IMR-90 (cell line): ENCODE measurements at regions not wholly inside any gene's neighbourhood (a gene's known extent, or its start where the extent isn't known, plus 50 kb on each side); places are given as distances from the start of the nearest gene placed in this dataset.

Source experiments
- ATAC-seq: fragments of 200-7000 bp; cut with Tn5 transposase; 2 replicates; pipeline ENCODE4 v1.9.1; 2020; ENCODE audit warnings: low read depth, mild to moderate bottlenecking, moderate library complexity
- BruUV-seq: library from RNA; stranded (reverse); fragments of 400-500 nt; replicated peaks from 2 replicates; lab custom pipeline; 2021; lab: Mats Ljungman, UMichigan
- CTCF ChIA-PET: fragments of 300-600 bp; formaldehyde crosslinking; extraction: SDS; loops from one replicate; lab custom pipeline; 2021; ENCODE audit warnings: antibody characterized with exemption; lab: Yijun Ruan, JAX
- POLR2A ChIA-PET: fragments of 300-600 bp; sonication (Branson Sonifier 250); formaldehyde crosslinking; loops from one replicate; lab custom pipeline; 2022; ENCODE audit warnings: antibody characterized with exemption; ENCODE audit not compliant: unreplicated experiment; lab: Charles Lee
- DNase-seq: peaks from one replicate; pipeline ENCODE4 v3.0.0; 2013
- H2AFZ ChIP-seq: replicated peaks from 2 replicates; pipeline ENCODE3; 2013; ENCODE audit warnings: low read length, mild to moderate bottlenecking; ENCODE audit not compliant: poor library complexity
- H2AK5ac ChIP-seq: 2 replicates; pipeline ENCODE4 v1.6.1; 2013; ENCODE audit warnings: low read depth, low read length, inconsistent platforms
- H2AK9ac ChIP-seq: replicated peaks from 2 replicates; pipeline ENCODE3; 2013; ENCODE audit warnings: mild to moderate bottlenecking, low read depth, low read length, moderate library complexity; ENCODE audit not compliant: poor library complexity
- H2BK120ac ChIP-seq: 2 replicates; pipeline ENCODE4 v1.6.1; 2013; ENCODE audit warnings: low read depth, low read length, inconsistent platforms
- H2BK15ac ChIP-seq: 3 replicates; pipeline ENCODE4 v1.6.1; 2013; ENCODE audit warnings: low read depth, low read length, inconsistent platforms
- H2BK20ac ChIP-seq: 2 replicates; pipeline ENCODE4 v1.6.1; 2013; ENCODE audit warnings: low read depth, mild to moderate bottlenecking, inconsistent platforms, low read length, moderate library complexity
- H2BK5ac ChIP-seq: 2 replicates; pipeline ENCODE4 v1.6.1; 2013; ENCODE audit warnings: mild to moderate bottlenecking, low read depth, low read length, inconsistent platforms; ENCODE audit not compliant: poor library complexity, severe bottlenecking
- H3K14ac ChIP-seq: replicated peaks from 2 replicates; pipeline ENCODE4 v1.6.1; 2013; ENCODE audit warnings: low read depth, low read length, inconsistent platforms
- H3K18ac ChIP-seq: 2 replicates; pipeline ENCODE4 v1.6.1; 2013; ENCODE audit warnings: low read depth, low read length, control low read depth
- H3K23ac ChIP-seq: 2 replicates; pipeline ENCODE4 v1.6.1; 2013; ENCODE audit warnings: low read depth, low read length, inconsistent platforms
- H3K27ac ChIP-seq: 2 replicates; pipeline ENCODE4 v1.5.1; 2013; ENCODE audit warnings: mild to moderate bottlenecking, control low read depth, low read length; ENCODE audit not compliant: insufficient read depth
- H3K27me3 ChIP-seq: 2 replicates; pipeline ENCODE4 v1.6.1; 2013; ENCODE audit warnings: low read length; ENCODE audit not compliant: control insufficient read depth, insufficient read depth
- H3K36me3 ChIP-seq: 2 replicates; pipeline ENCODE4 v1.6.1; 2013; ENCODE audit warnings: low read length, mixed read lengths; ENCODE audit not compliant: control insufficient read depth, insufficient read depth
- H3K4ac ChIP-seq: 2 replicates; pipeline ENCODE4 v1.6.1; 2013; ENCODE audit warnings: low read depth, low read length, inconsistent platforms
- H3K4me1 ChIP-seq: 2 replicates; pipeline ENCODE4 v1.6.1; 2013; ENCODE audit warnings: low read length, mixed read lengths; ENCODE audit not compliant: control insufficient read depth, insufficient read depth
- H3K4me2 ChIP-seq: 2 replicates; pipeline ENCODE4 v1.6.1; 2013; ENCODE audit warnings: low read depth, mild to moderate bottlenecking, control low read depth, low read length, moderate library complexity
- H3K4me3 ChIP-seq: 2 replicates; pipeline ENCODE4 v1.5.1; 2013; ENCODE audit warnings: low read depth, mild to moderate bottlenecking, control low read depth, low read length, moderate library complexity; ENCODE audit not compliant: insufficient read depth
- H3K56ac ChIP-seq: 2 replicates; pipeline ENCODE4 v1.6.1; 2013; ENCODE audit warnings: low read length, inconsistent platforms; ENCODE audit not compliant: insufficient read depth; ENCODE audit errors: extremely low read depth
- H3K79me1 ChIP-seq, 2 experiments: 2 replicates each; pipeline ENCODE4 v1.6.1; 2013; ENCODE audit warnings: low read length in 2 of 2, inconsistent platforms in 1 of 2, low read depth in 1 of 2
- H3K9ac ChIP-seq: 2 replicates; pipeline ENCODE4 v1.6.1; 2013; ENCODE audit warnings: low read depth, low read length, control low read depth
- H3K9me1 ChIP-seq: 2 replicates; pipeline ENCODE4 v1.6.1; 2013; ENCODE audit warnings: low read length, inconsistent platforms; ENCODE audit not compliant: insufficient read depth
- H3K9me3 ChIP-seq: 2 replicates; pipeline ENCODE4 v1.6.1; 2013; ENCODE audit warnings: low read length; ENCODE audit not compliant: control insufficient read depth, insufficient read depth
- H4K20me1 ChIP-seq: 2 replicates; pipeline ENCODE4 v1.6.1; 2013; ENCODE audit warnings: low read length, inconsistent platforms; ENCODE audit not compliant: insufficient read depth
- H4K5ac ChIP-seq: 2 replicates; pipeline ENCODE4 v1.6.1; 2013; ENCODE audit warnings: mild to moderate bottlenecking, low read depth, low read length, control low read depth
- H4K8ac ChIP-seq, 2 experiments: 2 replicates each; pipeline ENCODE4 v1.6.1; 2013; ENCODE audit warnings: low read depth in 2 of 2, low read length in 2 of 2, control low read depth in 1 of 2, inconsistent platforms in 1 of 2
- H4K91ac ChIP-seq: 2 replicates; pipeline ENCODE4 v1.6.1; 2013; ENCODE audit warnings: low read depth, low read length, inconsistent platforms; ENCODE audit not compliant: insufficient read depth
- BHLHE40 ChIP-seq: fragments of 150-350 bp; IDR thresholded peaks from 2 replicates; pipeline ENCODE4 v1.6.1; 2016; ENCODE audit warnings: mild to moderate bottlenecking, low read depth, low read length
- CEBPB ChIP-seq: IDR thresholded peaks from 2 replicates; pipeline ENCODE4 v1.6.1; 2012; ENCODE audit warnings: low read depth, low read length, improper control_type of control experiment
- CHD1 ChIP-seq: IDR thresholded peaks from 2 replicates; pipeline ENCODE4 v1.6.1; 2012; ENCODE audit warnings: low read depth, low read length, improper control_type of control experiment
- CTCF ChIP-seq: conservative IDR thresholded peaks from 2 replicates; pipeline ENCODE4 v1.5.1; 2012; ENCODE audit warnings: mild to moderate bottlenecking, low read depth, low read length, improper control_type of control experiment
- ELK1 ChIP-seq: fragments of 150-350 bp; IDR thresholded peaks from 2 replicates; pipeline ENCODE4 v1.6.1; 2016; ENCODE audit warnings: low read depth, mild to moderate bottlenecking, low read length, moderate library complexity, borderline replicate concordance
- FOS ChIP-seq: fragments of 150-350 bp; IDR thresholded peaks from 2 replicates; pipeline ENCODE4 v1.6.1; 2016; ENCODE audit warnings: low read depth, low read length
- MAFK ChIP-seq: IDR thresholded peaks from 2 replicates; pipeline ENCODE4 v1.6.1; 2012; ENCODE audit warnings: low read depth, low read length, improper control_type of control experiment
- MAZ ChIP-seq: IDR thresholded peaks from 2 replicates; pipeline ENCODE4 v1.6.1; 2012; ENCODE audit warnings: low read depth, mild to moderate bottlenecking, low read length, improper control_type of control experiment, moderate library complexity, borderline replicate concordance
- MXI1 ChIP-seq: IDR thresholded peaks from 2 replicates; pipeline ENCODE4 v1.6.1; 2012; ENCODE audit warnings: low read depth, mild to moderate bottlenecking, low read length, moderate library complexity, borderline replicate concordance
- NFE2L2 ChIP-seq: fragments of 150-350 bp; IDR thresholded peaks from 2 replicates; pipeline ENCODE4 v1.6.1; 2016; ENCODE audit warnings: low read depth, mild to moderate bottlenecking, low read length
- POLR2A ChIP-seq: IDR thresholded peaks from 2 replicates; pipeline ENCODE4 v1.6.1; 2012; ENCODE audit warnings: mild to moderate bottlenecking, low read depth, low read length
- RAD21 ChIP-seq: IDR thresholded peaks from 2 replicates; pipeline ENCODE4 v1.6.1; 2012; ENCODE audit warnings: low read length, improper control_type of control experiment
- RCOR1 ChIP-seq: IDR thresholded peaks from 2 replicates; pipeline ENCODE4 v1.6.1; 2012; ENCODE audit warnings: mild to moderate bottlenecking, low read length, improper control_type of control experiment; ENCODE audit not compliant: insufficient replicate concordance
- RFX5 ChIP-seq: IDR thresholded peaks from 2 replicates; pipeline ENCODE4 v1.8.0; 2012; ENCODE audit warnings: low read depth, mild to moderate bottlenecking, low read length, moderate library complexity
- SMC3 ChIP-seq: fragments of 150-350 bp; IDR thresholded peaks from 2 replicates; pipeline ENCODE4 v1.6.1; 2016; ENCODE audit warnings: low read depth, mild to moderate bottlenecking, antibody characterized with exemption, low read length, moderate library complexity
- USF2 ChIP-seq: fragments of 150-350 bp; IDR thresholded peaks from 2 replicates; pipeline ENCODE4 v1.6.1; 2017; ENCODE audit warnings: mild to moderate bottlenecking, antibody characterized with exemption, low read length, low read depth
- WGBS, 2 experiments: methylation state at CpG; one replicate each; pipeline versions ENCODE4 v1.1.5 to v1.1.7; 2013; ENCODE audit warnings: missing lambda C conversion rate in 2 of 2; ENCODE audit not compliant: insufficient read length in 1 of 2; ENCODE audit errors: extremely low coverage in 2 of 2; 5-methylcytosine and 5-hydroxymethylcytosine counted together
- dilution Hi-C: fragments of 300-500 bp; cut with HindIII; formaldehyde crosslinking; loops from one replicate; pipeline ENCODE4 v1.14.3; 2018; ENCODE audit warnings: low sequenced_read_pairs; ENCODE audit not compliant: unreplicated experiment
- in situ Hi-C: fragments of 300-500 bp; cut with MboI; formaldehyde crosslinking; loops from 3 replicates; pipeline ENCODE4 v1.14.3; 2019; ENCODE audit warnings: low sequenced_read_pairs, inconsistent platforms, mixed read lengths
- intact Hi-C: fragments of 100-400 bp; cut with micrococcal nuclease; formaldehyde crosslinking; loops from 2 replicates; pipeline ENCODE4 v1.10.0; 2022

GRCh38 chr10:65360497-65360896, 1565.3 kb upstream of the LRRTM3 start:
- peaks cover 9% of the 10 kb centered on the region for H3K9me3 ChIP-seq
- no peaks in the 10 kb centered on the region for H3K4me1 ChIP-seq
- ChIA-PET CTCF (no interaction called here), POLR2A (no interaction called here)
- DNase-seq (no peak), ATAC-seq (no peak)
- in situ Hi-C loops = no loop called here
- no peak overlapping the region for H3K14ac ChIP-seq
- intact Hi-C loops = no loop called here
- no peak overlapping the region for H2BK20ac ChIP-seq
- no peak overlapping the region for H3K23ac ChIP-seq
- no peak overlapping the region for H2AK9ac ChIP-seq
- no peaks in the 10 kb centered on the region for H3K27me3 ChIP-seq
- H3K79me1 ChIP-seq = no peaks in the 10 kb centered on the region
- no peaks in the 10 kb centered on the region for H3K9me1 ChIP-seq
- no peak overlapping the region for H4K91ac ChIP-seq
- no peak overlapping the region for H2BK5ac ChIP-seq
- dilution Hi-C loops = no loop called here
- H2AK5ac ChIP-seq = no peak overlapping the region
- no peak overlapping the region for H4K5ac ChIP-seq
- WGBS, 2 experiments = no CpG with 5 or more reads among the region's 2 CpGs
- no peak overlapping the region for H3K4me2 ChIP-seq
- H3K4me3 ChIP-seq = no peak overlapping the region
- H3K36me3 ChIP-seq = no peaks in the 10 kb centered on the region
- H4K8ac ChIP-seq = no peak overlapping the region
- TF ChIP-seq SMC3 (no peak), FOS (no peak), RCOR1 (no peak), MXI1 (no peak), POLR2A (no peak), MAZ (no peak), NFE2L2 (no peak), USF2 (no peak), MAFK (no peak), RAD21 (no peak), ELK1 (no peak), CEBPB (no peak), RFX5 (no peak), CHD1 (no peak), CTCF (no peak), BHLHE40 (no peak)
- no peak overlapping the region for H2BK120ac ChIP-seq
- no peak overlapping the region for H3K56ac ChIP-seq
- H4K20me1 ChIP-seq = no peaks in the 10 kb centered on the region
- H2AFZ ChIP-seq = no peak overlapping the region
- no peak overlapping the region for H3K9ac ChIP-seq
- H3K27ac ChIP-seq = no peak overlapping the region
- no peak overlapping the region for H3K18ac ChIP-seq
- H3K4ac ChIP-seq = no peak overlapping the region
- H2BK15ac ChIP-seq = no peak overlapping the region
- BruUV-seq = no TSS peak
